Tibial nerve (tissue), 4 donors: ENCODE measurements at regions not wholly inside any gene's neighbourhood (a gene's known extent, or its start where the extent isn't known, plus 50 kb on each side); places are given as distances from the start of the nearest gene placed in this dataset.

Source experiments
- DNase-seq, 2 donors: peaks; one replicate each; pipeline ENCODE4 v3.0.0-alpha.2; 2019; ENCODE audit warnings: low spot score in 2 of 2
- H3K27ac ChIP-seq, 4 donors: fragments of 200-600 bp; sonication (generic) in 3 of 4; one replicate each; pipeline ENCODE4 v1.5.1; 2017 to 2019; ENCODE audit warnings: mild to moderate bottlenecking in 1 of 4
- H3K27me3 ChIP-seq, 2 donors: fragments of 200-600 bp; sonication (generic) in 1 of 2; one replicate each; pipeline versions ENCODE4 v1.5.1 to v1.6.0; 2017 to 2019
- H3K36me3 ChIP-seq, 3 donors: fragments of 200-600 bp; sonication (generic); one replicate each; pipeline ENCODE4 v1.5.1; 2018 to 2019
- H3K4me1 ChIP-seq, 4 donors: fragments of 200-600 bp; sonication (generic) in 3 of 4; one replicate each; pipeline ENCODE4 v1.5.1; 2017 to 2019
- H3K4me3 ChIP-seq, 4 donors: fragments of 200-600 bp; sonication (generic) in 3 of 4; one replicate each; pipeline ENCODE4 v1.5.1; 2017 to 2019; ENCODE audit warnings: mild to moderate bottlenecking in 1 of 4, moderate library complexity in 1 of 4
- H3K9me3 ChIP-seq, 4 donors: fragments of 200-600 bp; sonication (generic) in 3 of 4; one replicate each; pipeline ENCODE4 v1.5.1; 2017 to 2019
- CTCF ChIP-seq, 5 experiments: fragments of 200-600 bp in 3 of 5; fragments of 450-650 bp in 2 of 5; sonication (generic) in 3 of 5; IDR thresholded peaks; one replicate each; pipeline ENCODE4 v1.5.1; 2016 to 2019; ENCODE audit warnings: antibody characterized with exemption in 5 of 5, mild to moderate bottlenecking in 3 of 5, moderate library complexity in 2 of 5
- EP300 ChIP-seq, 2 donors: sonication (generic); formaldehyde crosslinking; IDR thresholded peaks; one replicate each; pipeline ENCODE4 v1.6.1; 2017; ENCODE audit warnings: antibody characterized with exemption in 2 of 2, mild to moderate bottlenecking in 1 of 2
- POLR2A ChIP-seq, 2 donors: fragments of 450-650 bp; IDR thresholded peaks; one replicate each; pipeline ENCODE4 v1.6.1; 2017; ENCODE audit warnings: antibody characterized with exemption in 2 of 2, mild to moderate bottlenecking in 2 of 2, moderate library complexity in 2 of 2
- WGBS, 2 donors: methylation state at CpG; one replicate each; pipeline ENCODE4 v1.1.5; 2018; 5-methylcytosine and 5-hydroxymethylcytosine counted together

GRCh38 chr11:8332196-8332595 lies 68.5 kb upstream of the LMO1 start:
- no peak for DNase-seq
- no peaks in the 10 kb centered on the region for H3K9me3 ChIP-seq
- H3K36me3 ChIP-seq = no peaks in the 10 kb centered on the region
- TF ChIP-seq POLR2A (IDR thresholded peaks at IDR 0.05) (no peak), CTCF (IDR thresholded peaks at IDR 0.05) (no peak), EP300 (IDR thresholded peaks at IDR 0.05) (no peak)
- no peak overlapping the region for H3K27ac ChIP-seq
- WGBS, 2 donors = 81 to 87% methylated on average over 3 to 4 of the region's 4 CpGs
- H3K27me3 ChIP-seq = peaks cover 0 to 5% of the 10 kb centered on the region in 2 donors
- peaks cover 0 to 26% (median 12%) of the 10 kb centered on the region in 4 donors for H3K4me1 ChIP-seq
- no peak overlapping the region for H3K4me3 ChIP-seq

GRCh38 chr11:8331767-8332166 lies 68.1 kb upstream of the LMO1 start:
- no peak for TF ChIP-seq POLR2A (IDR thresholded peaks at IDR 0.05)
- TF ChIP-seq EP300 (IDR thresholded peaks at IDR 0.05) = no peak
- no peak for TF ChIP-seq CTCF (IDR thresholded peaks at IDR 0.05)

GRCh38 chr11:8330896-8331295 lies 67.2 kb upstream of the LMO1 start:
- Histone ChIP-seq H3K27me3 (peaks cover 0 to 5% of the 10 kb centered on the region in 2 donors), H3K27ac (no peak overlapping the region), H3K4me3 (no peak overlapping the region), H3K9me3 (no peaks in the 10 kb centered on the region), H3K4me1 (peaks cover 0 to 26% (median 12%) of the 10 kb centered on the region in 4 donors), H3K36me3 (no peaks in the 10 kb centered on the region)
- WGBS, 2 donors = 77 to 82% methylated on average over 6 of the region's 6 CpGs
- TF ChIP-seq EP300 (IDR thresholded peaks at IDR 0.05) (no peak), CTCF (IDR thresholded peaks at IDR 0.05) (no peak), POLR2A (IDR thresholded peaks at IDR 0.05) (no peak)
- DNase-seq = no peak

More at GRCh38 chr11:8331767-8332166, 68.1 kb upstream of the LMO1 start:
- peaks cover 0 to 5% of the 10 kb centered on the region in 2 donors for H3K27me3 ChIP-seq
- H3K4me3 ChIP-seq = no peak overlapping the region
- 76 to 82% methylated on average over 3 of the region's 3 CpGs for WGBS, 2 donors
- no peaks in the 10 kb centered on the region for H3K36me3 ChIP-seq
- DNase-seq = no peak
- H3K4me1 ChIP-seq = peaks cover 0 to 26% (median 12%) of the 10 kb centered on the region in 4 donors
- H3K9me3 ChIP-seq = no peaks in the 10 kb centered on the region
- H3K27ac ChIP-seq = no peak overlapping the region

GRCh38 chr11:8330404-8330803 lies 66.7 kb upstream of the LMO1 start:
- Histone ChIP-seq H3K4me3 (no peak overlapping the region), H3K27ac (no peak overlapping the region), H3K27me3 (peaks cover 0 to 5% of the 10 kb centered on the region in 2 donors), H3K9me3 (no peaks in the 10 kb centered on the region), H3K36me3 (no peaks in the 10 kb centered on the region), H3K4me1 (peaks cover 0 to 30% (median 12%) of the 10 kb centered on the region in 4 donors)
- TF ChIP-seq POLR2A (IDR thresholded peaks at IDR 0.05) (no peak), CTCF (IDR thresholded peaks at IDR 0.05) (no peak), EP300 (IDR thresholded peaks at IDR 0.05) (no peak)
- 15 to 22% methylated on average over 10 of the region's 10 CpGs for WGBS, 2 donors
- no peak for DNase-seq

GRCh38 chr11:8329847-8330361 lies 66.2 kb upstream of the LMO1 start:
- 22% methylated on average over 17 of the region's 17 CpGs for WGBS, 2 donors
- H3K4me3 ChIP-seq = no peak overlapping the region
- TF ChIP-seq POLR2A (IDR thresholded peaks at IDR 0.05) (no peak), EP300 (IDR thresholded peaks at IDR 0.05) (no peak), CTCF (IDR thresholded peaks at IDR 0.05) (no peak)
- peaks cover 0 to 5% of the 10 kb centered on the region in 2 donors for H3K27me3 ChIP-seq
- H3K9me3 ChIP-seq = no peaks in the 10 kb centered on the region
- H3K36me3 ChIP-seq = no peaks in the 10 kb centered on the region
- no peak overlapping the region for H3K27ac ChIP-seq
- no peak for DNase-seq
- H3K4me1 ChIP-seq = peaks cover 0 to 32% (median 12%) of the 10 kb centered on the region in 4 donors
